ENCODE measurements at regions not wholly inside any gene's neighbourhood (a gene's known extent, or its start where the extent isn't known, plus 50 kb on each side); places are given as distances from the start of the nearest gene placed in this dataset.

DNA sequence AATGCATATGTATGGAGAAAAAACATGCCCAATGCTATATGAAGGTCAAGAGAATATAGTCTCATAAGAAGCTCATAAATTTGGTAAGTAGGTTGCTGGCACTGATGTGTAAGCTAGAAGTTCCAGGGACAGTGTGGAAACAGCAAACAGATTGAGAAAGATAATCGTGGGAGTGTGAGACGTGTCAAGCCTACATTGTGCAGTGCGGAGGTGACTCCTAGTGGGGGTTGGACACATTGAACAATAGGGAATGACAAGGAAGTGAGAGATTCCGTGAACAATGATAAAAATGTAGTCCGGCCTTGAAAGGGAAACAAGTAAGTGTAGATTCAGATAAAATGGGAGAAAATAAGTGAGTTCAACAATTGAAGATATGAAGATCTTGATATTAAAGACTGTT lies 788.4 kb upstream of the PRMT6 start:
- no peak for TF ChIP-seq POLR2A (IDR thresholded peaks at IDR 0.05)
- TF ChIP-seq, protein P1, sequence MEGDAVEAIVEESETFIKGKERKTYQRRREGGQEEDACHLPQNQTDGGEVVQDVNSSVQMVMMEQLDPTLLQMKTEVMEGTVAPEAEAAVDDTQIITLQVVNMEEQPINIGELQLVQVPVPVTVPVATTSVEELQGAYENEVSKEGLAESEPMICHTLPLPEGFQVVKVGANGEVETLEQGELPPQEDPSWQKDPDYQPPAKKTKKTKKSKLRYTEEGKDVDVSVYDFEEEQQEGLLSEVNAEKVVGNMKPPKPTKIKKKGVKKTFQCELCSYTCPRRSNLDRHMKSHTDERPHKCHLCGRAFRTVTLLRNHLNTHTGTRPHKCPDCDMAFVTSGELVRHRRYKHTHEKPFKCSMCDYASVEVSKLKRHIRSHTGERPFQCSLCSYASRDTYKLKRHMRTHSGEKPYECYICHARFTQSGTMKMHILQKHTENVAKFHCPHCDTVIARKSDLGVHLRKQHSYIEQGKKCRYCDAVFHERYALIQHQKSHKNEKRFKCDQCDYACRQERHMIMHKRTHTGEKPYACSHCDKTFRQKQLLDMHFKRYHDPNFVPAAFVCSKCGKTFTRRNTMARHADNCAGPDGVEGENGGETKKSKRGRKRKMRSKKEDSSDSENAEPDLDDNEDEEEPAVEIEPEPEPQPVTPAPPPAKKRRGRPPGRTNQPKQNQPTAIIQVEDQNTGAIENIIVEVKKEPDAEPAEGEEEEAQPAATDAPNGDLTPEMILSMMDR (IDR thresholded peaks at IDR 0.05 in 8 of 11, conservative IDR thresholded peaks at IDR 0.05 in 3 of 11): no peak
- TF ChIP-seq POLR2AphosphoS5 (IDR thresholded peaks at IDR 0.05): no peak
